ENCODE measurements at regions not wholly inside any gene's neighbourhood (a gene's known extent, or its start where the extent isn't known, plus 50 kb on each side); places are given as distances from the start of the nearest gene placed in this dataset.

GRCh38 chr3:162740941-162741596 lies 1244.5 kb downstream of the OTOL1 start:
- no peaks in the 10 kb centered on the region for H3K79me2 ChIP-seq (ENCODE audit: insufficient read depth, low read length)
- Mint-ChIP-seq H3K36me3 (ENCODE audit: low read depth, unreplicated experiment) (no peaks in the 10 kb centered on the region), H3K4me1 (ENCODE audit: low read depth, unreplicated experiment) (peaks cover 6% of the 10 kb centered on the region), H3K27me3 (ENCODE audit: low read depth, unreplicated experiment) (no peaks in the 10 kb centered on the region), H3K4me3 (ENCODE audit: unreplicated experiment) (no peak overlapping the region), H3K27ac (ENCODE audit: unreplicated experiment) (no peak overlapping the region), H3K9me3 (ENCODE audit: unreplicated experiment) (peaks cover 1% of the 10 kb centered on the region)
- H2AFZ ChIP-seq (ENCODE audit: low read depth, low read length), result no peak overlapping the region
- no peak overlapping the region for H3K4me2 ChIP-seq (ENCODE audit: low read length)
- no peaks in the 10 kb centered on the region for H3K36me3 ChIP-seq (ENCODE audit: insufficient read depth, low read length)
- DNase-seq (ENCODE audit: low read depth) (no peak), FAIRE-seq (no peak)
- H3K9me3 ChIP-seq (ENCODE audit: insufficient read depth, low read depth, low read length), result no peaks in the 10 kb centered on the region
- no peak overlapping the region for H3K27ac ChIP-seq (ENCODE audit: low read depth, low read length)
- H3K27me3 ChIP-seq (ENCODE audit: insufficient read depth, low read length), result no peaks in the 10 kb centered on the region
- TF ChIP-seq CTCF (IDR thresholded peaks at IDR 0.05; ENCODE audit: insufficient read depth, low read depth, low read length) (no peak), EZH2 (IDR thresholded peaks at IDR 0.05; ENCODE audit: insufficient read depth, low read length) (no peak)
- H3K4me1 ChIP-seq (ENCODE audit: insufficient read depth, low read length), result no peaks in the 10 kb centered on the region
- H3K9ac ChIP-seq (ENCODE audit: low read length), result no peak overlapping the region
- H4K20me1 ChIP-seq (ENCODE audit: insufficient read depth, low read length), result no peaks in the 10 kb centered on the region
- no peak overlapping the region for H3K4me3 ChIP-seq (ENCODE audit: insufficient read depth, low read depth, low read length)

- H3K27ac ChIP-seq (ENCODE audit: low read depth, low read length), result no peak overlapping the region
These were observed 1245.6 kb downstream of the OTOL1 start for GRCh38 chr3:162742159-162742717.

More at GRCh38 chr3:162742159-162742717, 1245.6 kb downstream of the OTOL1 start:
- no peak overlapping the region for H3K4me3 ChIP-seq (ENCODE audit: insufficient read depth, low read depth, low read length)
- no peaks in the 10 kb centered on the region for H3K9me3 ChIP-seq (ENCODE audit: insufficient read depth, low read depth, low read length)
- no peak overlapping the region for H3K4me2 ChIP-seq (ENCODE audit: low read length)
- no peak overlapping the region for H2AFZ ChIP-seq (ENCODE audit: low read depth, low read length)
- Mint-ChIP-seq H3K4me3 (ENCODE audit: unreplicated experiment) (no peak overlapping the region), H3K4me1 (ENCODE audit: low read depth, unreplicated experiment) (peaks cover 6% of the 10 kb centered on the region), H3K9me3 (ENCODE audit: unreplicated experiment) (peaks cover 1% of the 10 kb centered on the region), H3K27me3 (ENCODE audit: low read depth, unreplicated experiment) (no peaks in the 10 kb centered on the region), H3K27ac (ENCODE audit: unreplicated experiment) (no peak overlapping the region), H3K36me3 (ENCODE audit: low read depth, unreplicated experiment) (no peaks in the 10 kb centered on the region)
- TF ChIP-seq EZH2 (IDR thresholded peaks at IDR 0.05; ENCODE audit: insufficient read depth, low read length), result no peak
- TF ChIP-seq CTCF (IDR thresholded peaks at IDR 0.05; ENCODE audit: insufficient read depth, low read depth, low read length), result no peak
- DNase-seq (ENCODE audit: low read depth) (no peak), FAIRE-seq (no peak)
- no peak overlapping the region for H3K9ac ChIP-seq (ENCODE audit: low read length)
- H3K79me2 ChIP-seq (ENCODE audit: insufficient read depth, low read length), result no peaks in the 10 kb centered on the region
- H4K20me1 ChIP-seq (ENCODE audit: insufficient read depth, low read length), result no peaks in the 10 kb centered on the region
- no peaks in the 10 kb centered on the region for H3K27me3 ChIP-seq (ENCODE audit: insufficient read depth, low read length)
- no peaks in the 10 kb centered on the region for H3K4me1 ChIP-seq (ENCODE audit: insufficient read depth, low read length)
- H3K36me3 ChIP-seq (ENCODE audit: insufficient read depth, low read length), result no peaks in the 10 kb centered on the region
